ENCODE measurements at regions not wholly inside any gene's neighbourhood (a gene's known extent, or its start where the extent isn't known, plus 50 kb on each side); places are given as distances from the start of the nearest gene placed in this dataset.

- no peak for DNase-seq
These were observed 169.6 kb downstream of the BRD1 start for GRCh38 chr22:49657974-49658590.

- DNase-seq = peak; percentile 86
These were observed 170.2 kb downstream of the BRD1 start for GRCh38 chr22:49657275-49657973.

GRCh38 chr22:49656883-49657274 lies 170.8 kb downstream of the BRD1 start:
- peak; percentile 64 for DNase-seq

GRCh38 chr22:49656291-49656851 lies 171.3 kb downstream of the BRD1 start:
- DNase-seq = no peak

GRCh38 chr22:49655168-49655812 lies 172.4 kb downstream of the BRD1 start:
- no peak for DNase-seq

- no peak for DNase-seq
These were observed 177.1 kb downstream of the BRD1 start for GRCh38 chr22:49650336-49651241.

GRCh38 chr22:49649166-49650068 lies 178.3 kb downstream of the BRD1 start:
- DNase-seq = no peak

GRCh38 chr22:49648053-49648452 lies 179.6 kb downstream of the BRD1 start:
- no peak for DNase-seq

GRCh38 chr22:49647627-49648026 lies 180.0 kb downstream of the BRD1 start:
- DNase-seq = no peak

GRCh38 chr22:49646876-49647275 lies 180.8 kb downstream of the BRD1 start:
- DNase-seq = no peak

GRCh38 chr22:49645791-49646550 lies 181.7 kb downstream of the BRD1 start:
- DNase-seq = no peak

GRCh38 chr22:49645257-49645656 lies 182.4 kb downstream of the BRD1 start:
- DNase-seq = no peak

GRCh38 chr22:49643998-49644397 lies 183.7 kb downstream of the BRD1 start:
- DNase-seq = no peak

- DNase-seq = no peak
These were observed 184.2 kb downstream of the BRD1 start for GRCh38 chr22:49643466-49643865.

- no peak for DNase-seq
These were observed 184.9 kb downstream of the BRD1 start for GRCh38 chr22:49642741-49643140.

- DNase-seq = no peak
These were observed 185.3 kb downstream of the BRD1 start for GRCh38 chr22:49642331-49642730.

GRCh38 chr22:49641770-49642313 lies 185.8 kb downstream of the BRD1 start:
- no peak for DNase-seq

- DNase-seq = no peak
These were observed 187.1 kb downstream of the BRD1 start for GRCh38 chr22:49640366-49641095.

GRCh38 chr22:49639956-49640355 lies 187.7 kb downstream of the BRD1 start:
- DNase-seq = no peak

- DNase-seq = no peak
These were observed 188.9 kb downstream of the BRD1 start for GRCh38 chr22:49638788-49639187.
